Hematopoietic multipotent progenitor cell treated with erythropoietin and hydrocortisone succinate and interleukin-3 and kit ligand, for 15 days (in vitro differentiated cells): ENCODE measurements at regions not wholly inside any gene's neighbourhood (a gene's known extent, or its start where the extent isn't known, plus 50 kb on each side); places are given as distances from the start of the nearest gene placed in this dataset.

Experiments
- DNase-seq: peaks from one replicate; pipeline ENCODE4 v3.0.0-alpha.2; 2015; ENCODE audit warnings: low spot score

DNA sequence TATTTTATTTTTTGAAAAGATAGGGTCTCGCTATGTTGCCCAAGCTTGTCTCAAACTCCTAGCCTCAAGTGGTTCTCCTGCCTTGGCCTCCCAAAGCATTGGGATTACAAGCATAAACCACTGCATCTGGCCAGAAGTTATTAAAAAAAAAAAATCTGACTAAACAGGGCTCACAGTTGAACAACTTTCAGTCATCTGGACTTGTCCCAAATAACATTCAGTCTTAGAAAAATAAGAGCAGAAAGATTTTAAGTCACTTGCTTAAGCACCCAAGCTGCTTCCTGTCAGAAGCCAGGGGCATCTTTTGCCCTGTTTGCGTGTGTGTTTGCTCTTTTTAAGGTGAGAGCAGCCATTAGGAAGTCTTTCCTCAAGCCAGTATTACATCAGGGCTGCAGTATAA lies 286.8 kb downstream of the LMO4 start:
- no peak for DNase-seq

DNA sequence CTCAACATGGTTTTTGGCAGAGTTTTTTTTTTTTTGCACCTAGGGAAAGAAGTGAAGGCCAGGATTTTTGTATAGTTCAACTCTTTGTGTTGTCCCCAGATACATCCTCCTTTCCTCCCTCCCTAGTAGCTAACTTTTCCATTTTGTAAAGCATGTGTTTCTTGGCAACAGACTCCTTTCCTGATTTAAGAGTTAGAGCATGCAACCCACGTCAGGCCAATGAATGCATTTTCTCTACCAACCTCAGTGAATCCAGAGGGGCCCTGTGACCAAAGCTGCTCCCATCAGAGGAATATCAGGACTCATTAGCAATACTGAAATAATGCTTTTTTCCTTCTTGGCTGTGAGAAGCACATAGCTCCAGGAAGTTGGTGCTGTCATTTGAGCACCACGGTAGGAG lies 287.2 kb downstream of the LMO4 start:
- DNase-seq: no peak

DNA sequence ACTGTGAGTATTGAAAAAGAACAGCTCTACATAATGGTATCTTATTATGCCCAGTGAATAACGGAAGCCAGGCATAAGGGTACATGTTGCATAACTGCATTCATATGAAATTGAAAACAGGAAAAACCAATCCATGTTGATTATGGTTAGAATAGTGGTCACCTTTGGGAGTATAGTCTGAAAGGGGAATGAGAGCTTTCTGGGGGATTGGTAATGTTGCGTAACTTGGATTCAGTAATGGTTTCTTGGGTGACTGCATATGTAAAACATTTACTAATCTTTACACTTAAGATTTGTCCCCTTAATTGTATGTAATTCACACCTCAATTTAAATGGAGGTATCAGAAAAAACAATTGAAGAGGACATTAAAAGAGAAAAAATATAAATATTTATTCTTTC lies 292.1 kb downstream of the LMO4 start:
- DNase-seq: no peak

DNA sequence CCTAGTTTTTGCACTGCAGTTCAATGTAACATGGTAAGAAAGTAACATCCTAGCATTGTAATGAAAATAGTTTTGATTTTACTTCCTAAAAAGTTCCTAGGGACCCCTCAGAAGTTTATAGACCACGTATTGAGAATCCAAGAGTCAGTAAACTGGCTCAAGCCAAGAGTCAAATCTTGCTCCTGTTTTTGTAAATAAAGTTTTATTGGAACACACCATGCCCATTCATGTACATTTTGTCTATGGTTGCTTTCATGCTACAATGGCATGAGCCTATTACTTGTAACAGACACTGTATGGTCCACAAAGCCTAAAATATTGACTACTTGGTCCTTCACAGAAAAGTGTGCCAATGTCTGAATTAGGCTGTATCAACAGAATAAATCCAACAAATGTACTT lies 301.0 kb downstream of the LMO4 start:
- no peak for DNase-seq

DNA sequence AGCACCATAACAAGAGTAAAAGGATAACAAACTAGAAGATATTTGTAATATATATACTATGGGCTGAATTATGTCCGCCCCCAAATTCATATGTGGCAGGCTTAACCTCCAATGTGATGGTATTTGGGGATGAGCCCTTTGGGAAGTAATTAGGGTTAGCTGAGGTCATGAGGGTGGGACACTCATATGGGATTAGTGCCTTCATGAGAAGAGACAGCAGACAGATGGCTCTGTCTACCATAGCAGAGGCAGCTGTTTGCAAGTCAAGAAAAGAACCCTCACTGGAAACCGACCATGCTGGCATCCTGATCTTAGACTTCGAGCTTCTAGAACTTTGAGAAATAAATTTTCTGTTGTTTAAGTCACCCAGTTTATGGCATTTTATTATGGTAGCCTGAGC lies 303.6 kb downstream of the LMO4 start:
- no peak for DNase-seq

DNA sequence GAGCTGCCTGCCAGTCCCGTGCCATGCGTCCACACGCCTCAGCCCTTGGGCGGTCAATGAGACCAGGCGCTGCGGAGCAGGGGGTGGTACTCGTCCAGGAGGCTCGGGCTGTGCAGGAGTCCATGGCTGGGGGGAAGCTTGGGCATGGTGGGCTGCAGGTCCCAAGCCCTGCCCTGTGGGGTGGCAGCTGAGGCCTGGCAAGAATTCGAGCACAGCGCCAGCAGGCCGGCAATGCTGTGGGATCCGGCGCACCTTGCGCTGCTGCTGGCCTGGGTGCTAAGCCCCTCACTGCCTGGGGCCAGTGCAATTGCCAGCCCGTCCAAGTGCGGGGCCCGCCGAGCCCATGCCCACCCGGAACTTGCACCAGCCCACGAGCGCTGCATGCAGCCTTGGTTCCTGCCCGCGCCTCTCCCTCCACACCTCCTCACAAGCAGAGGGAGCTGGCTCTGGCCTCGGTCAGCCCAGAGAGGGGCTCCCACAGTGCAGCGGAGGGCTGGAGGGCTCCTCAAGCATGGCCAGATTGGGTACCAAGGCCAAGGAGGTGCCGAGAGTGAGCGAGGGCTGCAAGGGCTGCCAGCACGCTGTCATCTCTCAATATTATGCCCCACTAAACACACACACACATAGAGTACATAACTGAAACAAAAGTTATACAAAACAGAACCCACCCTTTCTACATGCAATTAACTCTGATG lies 307.7 kb downstream of the LMO4 start:
- DNase-seq: no peak

DNA sequence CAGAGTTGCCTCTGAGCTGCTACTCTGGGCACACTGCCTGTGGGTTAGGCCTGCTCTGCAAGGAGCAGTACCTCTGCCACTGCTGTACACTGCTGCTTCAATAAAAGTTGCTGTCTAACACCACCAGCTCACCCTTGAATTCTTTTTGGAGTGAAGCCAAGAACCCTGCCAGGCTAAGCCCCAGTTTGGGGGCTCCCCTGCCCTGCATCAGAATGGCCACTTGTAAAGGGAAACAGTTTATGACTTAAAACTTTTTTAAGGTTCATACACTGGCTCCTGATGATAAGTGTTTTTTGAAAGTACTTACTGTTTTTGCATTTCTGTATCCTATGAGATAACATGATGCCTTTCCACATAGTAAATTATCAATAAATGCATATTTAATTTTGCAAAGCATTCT lies 310.0 kb downstream of the LMO4 start:
- DNase-seq: peak; percentile 34

DNA sequence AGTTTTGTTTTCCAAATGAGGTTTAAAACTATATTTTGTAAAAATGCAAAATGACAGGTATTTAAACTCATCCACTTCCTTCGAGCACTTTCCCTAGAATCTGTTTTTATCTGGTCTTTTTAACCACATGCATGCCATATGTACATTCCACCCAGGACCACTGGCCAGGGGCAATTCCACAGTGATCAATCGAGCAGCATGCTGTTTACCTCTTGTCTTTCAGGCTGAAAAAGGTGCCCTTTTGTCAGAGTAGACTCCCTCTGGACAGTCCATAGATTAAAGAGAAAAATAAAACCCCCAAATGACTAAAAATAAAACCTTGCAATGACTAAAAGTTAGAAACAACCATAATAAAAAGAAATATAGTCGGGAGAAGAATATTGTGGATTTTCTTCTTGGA lies 313.3 kb downstream of the LMO4 start:
- DNase-seq: no peak

DNA sequence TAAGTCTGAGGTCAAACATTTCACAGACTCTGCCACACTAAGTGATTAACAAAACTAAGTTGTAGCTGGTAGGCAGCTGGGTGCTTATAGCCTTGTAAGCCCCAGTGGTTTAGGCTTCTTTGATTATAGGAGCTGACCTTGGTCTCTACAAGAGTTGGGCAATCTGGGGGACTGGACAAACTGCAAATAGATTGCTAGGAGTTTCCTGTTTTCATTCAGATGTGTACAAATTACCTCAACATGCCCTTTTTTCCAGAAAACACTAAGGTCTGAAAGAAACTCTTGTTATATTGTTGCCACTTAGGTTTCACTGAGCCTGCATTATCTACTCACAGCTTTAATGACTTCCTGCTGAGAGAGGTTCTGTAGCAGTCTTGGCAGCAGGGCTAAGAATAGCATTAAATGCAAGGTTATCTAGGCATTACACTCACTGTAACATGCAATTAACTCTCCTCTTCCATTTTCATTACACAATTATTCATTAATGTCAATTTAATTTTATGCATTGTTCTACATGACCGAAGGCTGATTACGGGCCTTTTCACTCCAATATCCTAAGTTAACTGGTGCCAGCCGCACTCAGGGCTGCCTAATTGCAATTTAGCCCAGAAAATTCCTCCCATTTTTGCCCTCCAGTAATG lies 314.0 kb downstream of the LMO4 start:
- no peak for DNase-seq

DNA sequence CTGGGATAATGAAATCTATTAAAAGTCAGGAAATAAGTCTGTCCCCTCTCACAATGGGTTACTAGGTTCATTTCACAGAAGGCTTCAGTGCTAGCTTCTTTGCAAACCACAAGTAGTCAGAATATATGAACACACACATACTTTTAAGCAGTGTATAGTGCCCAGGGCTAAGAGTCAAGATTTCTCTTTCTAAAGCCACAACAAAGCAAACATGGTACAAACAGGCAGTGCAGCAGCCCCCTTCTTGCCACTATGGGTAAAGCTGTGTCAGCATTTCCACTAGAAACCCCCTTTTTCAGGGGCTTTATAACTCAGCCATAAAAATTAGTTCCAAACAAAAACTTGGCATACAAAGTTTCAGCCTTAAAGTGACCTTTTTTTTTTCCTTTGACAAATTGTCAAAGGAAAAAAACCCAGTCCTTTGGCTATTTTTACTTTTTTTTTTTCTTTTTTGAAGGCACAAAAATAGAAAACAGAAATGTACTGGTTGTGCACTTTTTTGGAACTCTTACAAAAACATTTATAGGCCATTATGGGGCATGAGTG lies 315.4 kb downstream of the LMO4 start:
- DNase-seq: no peak

DNA sequence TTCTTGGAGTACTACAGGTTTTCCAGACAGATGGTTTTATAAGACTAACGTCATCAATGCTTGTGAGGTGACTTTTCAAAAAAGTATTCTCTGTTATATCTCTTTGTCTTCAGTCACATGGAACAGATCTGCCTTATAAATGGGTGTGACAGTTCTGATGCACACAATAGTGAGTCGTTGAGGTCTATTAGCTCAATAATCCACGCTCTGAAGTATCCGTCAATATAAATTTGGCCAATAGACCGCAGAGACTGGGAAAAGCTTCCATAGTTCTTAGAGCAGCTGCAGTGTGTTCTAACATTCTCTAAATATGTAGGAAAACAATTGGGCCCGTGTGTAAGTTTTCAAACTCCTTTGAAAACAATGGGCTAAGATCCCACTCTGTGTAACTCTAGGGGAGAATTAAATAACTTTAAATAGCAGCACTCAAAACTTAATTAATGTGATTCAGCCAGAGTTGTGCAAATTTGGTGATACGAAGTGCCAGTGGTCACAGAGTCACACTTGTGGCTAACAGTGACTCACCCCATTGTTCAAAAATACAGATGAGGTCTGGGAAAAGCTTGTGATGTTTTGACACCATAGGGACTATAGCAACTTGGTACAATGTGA lies 316.0 kb downstream of the LMO4 start:
- no peak for DNase-seq

DNA sequence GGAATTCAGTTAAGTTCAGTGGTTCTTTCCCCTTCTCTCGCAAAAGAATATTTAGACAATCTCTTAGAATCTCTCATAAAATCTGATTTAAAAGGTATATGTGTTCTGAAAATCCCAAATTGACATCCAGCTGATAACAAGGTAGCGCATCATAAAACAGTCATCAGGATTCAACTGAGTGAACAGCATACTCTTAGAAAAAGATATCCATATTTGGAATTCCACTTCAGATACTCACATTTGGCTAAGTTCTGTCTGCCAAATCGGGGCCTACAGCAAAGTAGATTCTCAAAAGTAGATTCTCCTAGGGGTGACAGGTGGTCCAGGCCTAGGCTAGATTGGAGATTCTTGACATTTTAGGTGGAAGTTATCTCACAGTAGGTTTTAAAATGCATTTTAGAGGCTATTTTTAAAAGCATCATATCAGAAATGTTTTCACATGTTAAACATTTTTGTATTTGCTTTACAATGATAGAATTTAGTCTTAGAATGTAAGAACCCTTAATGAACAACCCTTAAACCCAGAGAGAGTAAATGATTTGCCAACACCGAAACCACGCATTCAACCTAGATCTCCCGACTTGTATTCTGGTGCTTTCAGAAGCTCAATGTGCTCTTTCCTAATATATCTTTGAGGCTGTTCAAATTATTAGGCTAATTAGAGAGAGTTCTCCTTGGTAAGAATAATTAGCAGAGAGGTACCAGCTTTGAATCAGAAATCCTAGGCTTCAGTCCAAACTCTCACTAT lies 318.9 kb downstream of the LMO4 start:
- DNase-seq: no peak

DNA sequence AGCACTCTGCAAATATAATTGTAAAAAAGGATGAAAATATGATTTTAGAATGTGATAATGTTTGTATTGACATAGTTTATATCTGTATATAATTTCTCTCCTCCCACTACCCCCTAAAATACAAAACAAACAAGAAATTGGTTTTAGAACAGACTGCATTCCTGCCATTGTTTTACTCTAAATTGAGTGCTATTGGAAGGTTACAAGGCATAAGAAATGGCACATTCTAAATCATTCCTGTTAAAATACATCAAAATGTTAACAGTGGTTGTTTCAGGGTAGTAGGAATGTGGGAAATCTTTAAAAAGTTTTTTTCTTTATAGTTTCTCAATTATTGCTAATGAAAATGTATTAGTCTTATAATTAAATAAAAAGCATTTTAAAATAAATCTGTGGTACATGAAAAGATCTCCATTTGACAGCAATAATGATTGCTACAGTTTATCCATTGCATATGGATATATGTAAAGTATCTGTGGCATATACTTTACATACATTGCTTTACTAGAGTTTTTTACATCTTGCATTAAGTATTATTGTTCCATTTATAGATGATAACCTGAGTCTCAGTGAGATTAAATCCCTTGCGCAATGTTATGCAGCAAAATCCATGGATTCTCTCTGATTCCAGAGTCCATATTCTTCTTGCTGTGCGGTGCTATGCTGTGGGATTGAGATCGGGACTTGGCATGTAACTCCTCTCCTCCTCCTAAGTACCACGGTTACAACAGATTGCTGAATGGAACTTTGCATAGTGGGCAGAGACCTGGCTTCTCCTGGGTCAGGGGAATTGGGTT lies 319.8 kb downstream of the LMO4 start:
- DNase-seq: no peak

DNA sequence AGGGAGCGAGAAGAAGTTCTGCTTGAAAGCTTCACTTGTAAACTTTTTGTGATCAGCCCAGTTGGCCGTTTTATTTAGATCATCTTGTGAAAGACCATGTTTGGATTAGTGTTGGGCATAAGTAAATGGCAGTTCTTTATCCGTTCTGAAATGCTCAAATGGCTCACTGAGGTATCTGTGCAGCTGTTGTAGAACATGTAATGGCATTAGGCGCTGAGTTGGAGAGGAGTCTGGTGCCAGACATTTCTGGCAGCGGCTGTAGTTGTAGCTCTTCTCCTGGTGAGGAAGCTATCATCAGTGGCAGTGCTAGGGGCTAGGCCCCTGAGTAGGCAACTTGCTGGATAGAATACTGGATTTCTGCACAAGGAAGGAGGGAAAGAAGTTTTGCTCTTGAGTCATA lies 321.6 kb downstream of the LMO4 start:
- DNase-seq: no peak

DNA sequence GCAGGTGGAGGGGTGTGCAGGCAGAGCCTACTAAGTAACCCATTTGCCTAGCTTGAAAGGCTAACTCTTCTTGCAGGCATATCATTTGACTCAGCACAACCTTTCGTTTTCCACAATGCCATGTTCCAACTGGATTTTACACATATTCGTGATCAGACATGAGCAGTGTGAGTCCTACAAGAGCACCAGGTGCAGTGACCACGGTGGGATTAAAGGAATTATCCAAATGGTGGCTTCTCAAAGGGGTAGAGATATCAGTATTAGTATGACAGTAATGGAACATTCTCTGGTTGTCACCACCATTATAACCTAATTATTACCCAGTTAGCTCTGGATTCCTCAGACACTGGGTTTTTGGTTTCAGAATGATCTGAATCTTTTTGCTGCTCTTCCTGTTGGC lies 323.5 kb downstream of the LMO4 start:
- DNase-seq: no peak

DNA sequence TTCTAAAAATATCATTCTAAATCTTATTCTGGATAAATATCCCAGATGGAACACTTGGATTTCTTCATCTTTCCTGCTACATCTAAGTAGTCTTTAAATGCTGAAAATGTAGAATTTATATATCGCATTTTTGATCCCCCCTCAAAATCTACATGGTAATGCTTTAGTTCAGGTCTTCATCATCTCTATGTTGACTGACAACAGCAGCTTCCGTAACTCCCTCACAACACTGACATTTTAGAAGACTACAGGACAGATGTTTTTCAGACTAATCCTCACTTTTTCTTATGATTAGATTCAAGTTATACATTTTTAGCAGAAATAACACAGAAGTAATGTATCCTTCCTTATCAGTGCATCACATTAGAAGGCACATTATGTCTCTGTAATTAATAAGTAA lies 336.5 kb downstream of the LMO4 start:
- DNase-seq: no peak

DNA sequence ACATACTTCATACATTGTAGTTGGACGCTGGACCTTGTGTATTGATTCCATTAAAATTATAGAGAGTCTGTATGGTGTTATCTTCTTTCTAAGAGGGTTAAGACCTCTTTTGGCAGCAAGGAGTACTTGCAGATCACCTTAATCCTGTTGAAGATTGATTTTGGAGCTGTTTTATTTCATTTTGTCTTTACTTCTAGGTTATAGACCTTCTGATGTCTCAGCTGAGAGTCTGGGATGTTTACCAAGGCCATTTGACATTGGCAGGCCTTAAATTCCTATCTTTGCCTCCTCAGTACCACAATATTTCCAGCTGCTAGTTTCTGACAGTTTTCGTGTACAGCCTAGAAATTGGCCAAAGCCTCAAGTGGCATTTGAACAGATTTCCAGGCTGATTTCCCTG lies 338.0 kb downstream of the LMO4 start:
- DNase-seq: no peak

DNA sequence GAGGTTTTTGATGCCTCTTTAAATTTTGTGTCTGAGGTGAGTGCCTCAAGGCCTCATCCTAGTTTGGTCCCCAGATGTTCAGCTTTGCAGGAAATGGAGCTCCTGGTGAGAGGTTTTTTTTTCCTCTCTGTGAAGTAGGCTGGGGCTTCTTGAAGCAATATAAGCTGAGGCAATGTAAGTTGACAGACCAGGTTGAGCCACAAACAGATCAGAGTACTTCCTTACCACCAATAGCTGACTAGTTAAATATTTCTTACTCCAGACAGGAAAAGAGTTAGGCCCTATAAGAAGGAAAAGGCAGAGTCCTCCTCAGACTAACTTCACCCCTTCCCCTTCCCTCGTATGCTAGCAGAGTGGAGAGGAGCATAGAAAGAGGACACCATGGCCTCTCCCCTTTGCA lies 341.0 kb downstream of the LMO4 start:
- no peak for DNase-seq

DNA sequence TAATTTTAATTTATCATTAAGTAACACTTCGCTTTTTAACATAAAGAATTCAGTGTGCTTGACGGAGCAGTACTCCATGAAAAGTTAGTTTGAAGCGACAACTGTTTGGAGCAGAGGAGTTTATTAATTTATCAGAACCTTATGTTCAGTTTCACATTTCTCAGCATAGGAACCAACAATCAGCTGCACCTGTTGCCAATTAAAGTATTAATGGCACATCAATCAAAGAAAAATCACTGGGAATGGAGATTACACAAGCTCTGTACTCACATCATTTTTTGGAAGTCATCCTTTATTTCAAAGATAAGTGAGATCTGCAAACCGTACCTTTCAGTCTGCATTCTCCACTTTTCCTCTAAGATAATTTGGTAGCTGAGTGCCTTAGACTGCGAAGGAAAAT lies 344.6 kb downstream of the LMO4 start:
- no peak for DNase-seq

DNA sequence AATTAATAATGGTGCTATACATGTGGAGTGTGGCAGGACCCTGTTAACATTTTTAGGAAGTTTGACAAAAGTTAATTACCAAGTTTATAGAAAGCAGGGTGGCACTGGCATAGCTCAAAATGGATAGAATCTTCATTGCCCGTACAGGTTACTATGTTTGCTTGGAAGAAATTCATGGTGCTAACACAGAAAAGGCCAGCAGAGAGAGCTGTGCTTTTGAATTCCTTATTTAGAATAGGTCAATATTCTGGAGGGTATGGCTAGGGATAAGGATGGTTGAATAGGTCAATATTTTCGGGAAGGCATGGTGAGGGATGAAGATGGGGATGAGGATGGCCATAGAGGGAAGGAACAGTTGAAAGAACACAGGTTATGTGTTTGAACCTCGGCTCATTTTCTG lies 345.1 kb downstream of the LMO4 start:
- no peak for DNase-seq

DNA sequence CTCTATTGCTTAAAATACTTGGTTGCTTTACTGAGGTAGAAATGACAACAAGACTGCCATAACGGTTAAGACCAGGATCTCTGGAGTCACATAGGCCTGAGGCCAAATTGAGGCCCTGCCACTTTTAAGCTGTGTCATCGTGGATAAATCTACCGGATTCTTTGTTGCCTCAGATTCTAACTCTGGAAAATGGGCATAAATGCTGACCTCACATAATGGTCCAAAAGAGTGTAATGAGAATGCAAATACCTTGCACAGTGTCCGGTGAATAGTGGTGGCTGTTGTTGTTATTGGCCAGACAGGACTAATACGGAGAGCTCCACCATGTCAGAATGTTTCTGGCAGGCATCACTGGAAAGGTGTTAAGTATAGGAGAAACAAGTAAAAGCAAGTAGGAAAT lies 346.1 kb downstream of the LMO4 start:
- DNase-seq: no peak

DNA sequence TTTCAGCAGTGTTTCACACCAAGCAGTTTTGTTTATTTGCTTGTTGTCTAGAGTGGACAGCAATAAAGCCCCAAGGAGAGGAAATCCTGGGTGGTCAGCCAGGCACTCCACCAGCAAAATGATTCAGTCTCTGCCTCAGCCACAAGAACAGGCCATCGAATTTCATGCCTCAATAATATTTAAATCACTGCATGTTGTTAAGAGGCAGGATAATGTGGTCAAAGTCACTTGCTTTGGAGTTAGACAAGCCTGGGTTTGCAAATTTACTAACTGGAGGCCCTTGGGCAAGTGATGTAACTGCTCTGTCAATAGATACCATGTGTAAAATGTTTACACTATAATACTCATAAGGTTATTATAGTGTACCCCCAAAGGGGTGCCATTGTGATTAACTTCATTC lies 349.6 kb downstream of the LMO4 start:
- no peak for DNase-seq
